WI38 (cell line): ENCODE measurements at regions not wholly inside any gene's neighbourhood (a gene's known extent, or its start where the extent isn't known, plus 50 kb on each side); places are given as distances from the start of the nearest gene placed in this dataset.

Source experiments
- H3K4me3 ChIP-seq: 2 replicates; pipeline ENCODE4 v1.5.1; 2011; ENCODE audit warnings: low read depth, mild to moderate bottlenecking, control low read depth, low read length
- CTCF ChIP-seq: IDR thresholded peaks from 2 replicates; pipeline ENCODE4 v1.5.1; 2012; ENCODE audit warnings: low read depth, mild to moderate bottlenecking, control low read depth, low read length

DNA sequence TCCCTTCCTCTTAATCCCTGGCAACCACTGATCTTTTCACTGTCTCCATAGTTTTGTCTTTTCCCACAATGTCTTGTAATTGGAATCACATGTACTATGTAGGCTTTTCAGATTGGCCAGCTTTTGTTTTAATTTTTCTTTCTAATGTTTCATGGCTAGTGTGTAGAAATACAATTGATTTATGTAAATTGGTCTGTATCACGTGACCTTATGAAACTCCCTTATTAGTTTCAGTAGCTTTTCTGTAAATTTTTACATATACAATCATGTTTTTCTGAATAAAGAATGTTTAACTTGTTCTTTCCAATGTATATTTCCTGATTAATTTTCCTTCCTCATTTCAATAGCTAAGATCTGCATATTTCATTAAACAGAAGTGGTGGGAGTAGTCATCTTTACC is 319.3 kb downstream of the MDFIC start:
- no peak overlapping the region for H3K4me3 ChIP-seq
- TF ChIP-seq CTCF = no peak

DNA sequence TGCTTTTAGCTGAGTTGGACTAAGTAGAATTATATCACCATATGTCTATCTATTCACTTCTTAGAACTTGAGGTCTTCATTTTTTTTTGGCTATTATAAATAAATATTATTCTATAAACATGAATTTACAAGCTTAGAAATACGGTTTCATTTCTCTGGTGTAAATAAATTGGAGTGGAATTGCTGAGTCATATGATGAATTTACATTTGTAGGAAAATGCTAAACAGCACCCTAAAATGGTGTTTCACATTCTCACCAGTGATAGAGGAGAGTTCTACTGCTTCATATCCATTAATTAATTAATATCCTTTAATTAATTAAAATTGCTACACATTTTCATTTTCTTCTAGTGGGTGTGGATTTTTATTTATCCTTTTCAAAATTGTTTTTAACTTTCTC is 318.3 kb downstream of the MDFIC start:
- H3K4me3 ChIP-seq = no peak overlapping the region
- TF ChIP-seq CTCF = no peak

- no peak for TF ChIP-seq CTCF
- H3K4me3 ChIP-seq = no peak overlapping the region
Observed at GRCh38 chr7:115235075-115235474, 313.2 kb downstream of the MDFIC start.

- H3K4me3 ChIP-seq = no peak overlapping the region
- TF ChIP-seq CTCF = no peak
Observed at GRCh38 chr7:115233809-115234208, 311.9 kb downstream of the MDFIC start.

GRCh38 chr7:115232041-115232440 is 310.1 kb downstream of the MDFIC start:
- no peak overlapping the region for H3K4me3 ChIP-seq
- no peak for TF ChIP-seq CTCF

GRCh38 chr7:115230882-115231571 is 309.1 kb downstream of the MDFIC start:
- H3K4me3 ChIP-seq = no peak overlapping the region
- TF ChIP-seq CTCF = no peak

GRCh38 chr7:115229401-115230105 is 307.7 kb downstream of the MDFIC start:
- TF ChIP-seq CTCF = no peak

More at GRCh38 chr7:115229401-115230105, 307.7 kb downstream of the MDFIC start:
- no peak overlapping the region for H3K4me3 ChIP-seq
